ENCODE measurements at regions not wholly inside any gene's neighbourhood (a gene's known extent, or its start where the extent isn't known, plus 50 kb on each side); places are given as distances from the start of the nearest gene placed in this dataset.
"Not testable (repeated sequence)": the region's sequence is repeated elsewhere in the genome, so short reads cannot be mapped to it uniquely, and the experiment has no call there.

GRCh38 chr1:199834711-199835110 lies 192.8 kb upstream of the NR5A2 start:
- no peak for TF ChIP-seq CTCF (IDR thresholded peaks at IDR 0.05 in 4 of 5, conservative IDR thresholded peaks at IDR 0.05 in 1 of 5)
- no peak for TF ChIP-seq POLR2A (IDR thresholded peaks at IDR 0.05)
- DNase-seq = no peak
- intact Hi-C loops (cut with DNase I; ENCODE audit: low total_unique reads) = no loop called here
- Histone ChIP-seq H3K27ac (no peak overlapping the region), H3K27me3 (no peaks in the 10 kb centered on the region), H3K4me1 (no peaks in the 10 kb centered on the region), H3K36me3 (no peaks in the 10 kb centered on the region), H3K4me3 (no peak overlapping the region), H3K9me3 (no peaks in the 10 kb centered on the region)
- no peak for ATAC-seq
- in situ Hi-C loops (cut with MboI; ENCODE audit: low sequenced_read_pairs in 4 of 4) = no loop called here

- ATAC-seq = no peak
Measured at GRCh38 chr1:199836430-199836829, 191.1 kb upstream of the NR5A2 start.

GRCh38 chr1:199837321-199837720 lies 190.2 kb upstream of the NR5A2 start:
- Histone ChIP-seq H3K4me1 (no peaks in the 10 kb centered on the region), H3K27me3 (no peaks in the 10 kb centered on the region), H3K4me3 (no peak overlapping the region), H3K36me3 (no peaks in the 10 kb centered on the region), H3K9me3 (no peaks in the 10 kb centered on the region), H3K27ac (no peak overlapping the region)
- ATAC-seq (no peak), DNase-seq (no peak)
- no peak for TF ChIP-seq CTCF (IDR thresholded peaks at IDR 0.05 in 4 of 5, conservative IDR thresholded peaks at IDR 0.05 in 1 of 5)
- intact Hi-C loops (cut with DNase I; ENCODE audit: low total_unique reads) = no loop called here
- in situ Hi-C loops (cut with MboI; ENCODE audit: low sequenced_read_pairs in 4 of 4) = no loop called here

More at GRCh38 chr1:199836430-199836829, 191.1 kb upstream of the NR5A2 start:
- Histone ChIP-seq H3K36me3 (no peaks in the 10 kb centered on the region), H3K4me3 (no peak overlapping the region), H3K27ac (no peak overlapping the region), H3K27me3 (no peaks in the 10 kb centered on the region), H3K4me1 (no peaks in the 10 kb centered on the region), H3K9me3 (no peaks in the 10 kb centered on the region)
- TF ChIP-seq POLR2A (IDR thresholded peaks at IDR 0.05) (no peak), CTCF (IDR thresholded peaks at IDR 0.05 in 4 of 5, conservative IDR thresholded peaks at IDR 0.05 in 1 of 5) (no peak)
- no peak for DNase-seq
- in situ Hi-C loops (cut with MboI; ENCODE audit: low sequenced_read_pairs in 4 of 4) = no loop called here
- intact Hi-C loops (cut with DNase I; ENCODE audit: low total_unique reads) = no loop called here

GRCh38 chr1:199839608-199840007 lies 187.9 kb upstream of the NR5A2 start:
- intact Hi-C loops (cut with DNase I; ENCODE audit: low total_unique reads); H3K4me1 ChIP-seq; H3K27ac ChIP-seq; H3K4me3 ChIP-seq; H3K9me3 ChIP-seq; ATAC-seq; in situ Hi-C loops (cut with MboI; ENCODE audit: low sequenced_read_pairs in 4 of 4); H3K27me3 ChIP-seq; DNase-seq; H3K36me3 ChIP-seq: not testable (repeated sequence)

GRCh38 chr1:199843096-199843495 lies 184.4 kb upstream of the NR5A2 start:
- in situ Hi-C loops (cut with MboI; ENCODE audit: low sequenced_read_pairs in 4 of 4) = not testable (repeated sequence)

GRCh38 chr1:199843861-199844260 lies 183.6 kb upstream of the NR5A2 start:
- no peak for TF ChIP-seq POLR2A (IDR thresholded peaks at IDR 0.05)
- no peak for TF ChIP-seq CTCF (IDR thresholded peaks at IDR 0.05 in 4 of 5, conservative IDR thresholded peaks at IDR 0.05 in 1 of 5)
- ATAC-seq (no peak), DNase-seq (no peak)
- H3K36me3 ChIP-seq = no peaks in the 10 kb centered on the region
- H3K4me3 ChIP-seq = no peak overlapping the region
- no peaks in the 10 kb centered on the region for H3K9me3 ChIP-seq
- no peaks in the 10 kb centered on the region for H3K4me1 ChIP-seq
- H3K27me3 ChIP-seq = no peaks in the 10 kb centered on the region
- H3K27ac ChIP-seq = no peak overlapping the region
- intact Hi-C loops (cut with DNase I; ENCODE audit: low total_unique reads) (no loop called here), in situ Hi-C loops (cut with MboI; ENCODE audit: low sequenced_read_pairs in 4 of 4) (no loop called here)

More at GRCh38 chr1:199843096-199843495, 184.4 kb upstream of the NR5A2 start:
- H3K27me3 ChIP-seq; DNase-seq; ATAC-seq; H3K27ac ChIP-seq; H3K9me3 ChIP-seq; H3K4me1 ChIP-seq; H3K36me3 ChIP-seq; H3K4me3 ChIP-seq; intact Hi-C loops (cut with DNase I; ENCODE audit: low total_unique reads): not testable (repeated sequence)

Measured in gastrocnemius medialis (tissue), 4 donors.